Glutamatergic neuron (in vitro differentiated cells): ENCODE measurements at regions not wholly inside any gene's neighbourhood (a gene's known extent, or its start where the extent isn't known, plus 50 kb on each side); places are given as distances from the start of the nearest gene placed in this dataset.

Experiments used
- DNase-seq: peaks from one replicate; pipeline ENCODE4 v3.0.0; 2022
- H3K27ac Mint-ChIP-seq: one replicate; pipeline ENCODE4 v1.8.0; 2020; ENCODE audit warnings: mild to moderate bottlenecking, mixed read lengths, inconsistent platforms; ENCODE audit not compliant: unreplicated experiment
- H3K27me3 Mint-ChIP-seq: one replicate; pipeline ENCODE4 v1.8.0; 2020; ENCODE audit warnings: mild to moderate bottlenecking, moderate library complexity, mixed read lengths, inconsistent platforms; ENCODE audit not compliant: unreplicated experiment
- H3K36me3 Mint-ChIP-seq: one replicate; pipeline ENCODE4 v1.8.0; 2020; ENCODE audit warnings: mild to moderate bottlenecking, mixed read lengths, inconsistent platforms; ENCODE audit not compliant: unreplicated experiment
- H3K4me1 Mint-ChIP-seq: one replicate; pipeline ENCODE4 v1.8.0; 2020; ENCODE audit warnings: mild to moderate bottlenecking, low read depth, mixed read lengths, inconsistent platforms; ENCODE audit not compliant: unreplicated experiment
- H3K4me3 Mint-ChIP-seq: one replicate; pipeline ENCODE4 v1.8.0; 2020; ENCODE audit warnings: mild to moderate bottlenecking, mixed read lengths, inconsistent platforms; ENCODE audit not compliant: unreplicated experiment
- H3K9me3 Mint-ChIP-seq: one replicate; pipeline ENCODE4 v1.8.0; 2020; ENCODE audit warnings: mild to moderate bottlenecking, moderate library complexity, mixed read lengths, inconsistent platforms; ENCODE audit not compliant: unreplicated experiment
- TF ChIP-seq, protein P1 (sequence below): fragments of 200-600 bp; sonication (generic); IDR thresholded peaks from one replicate; pipeline ENCODE4 v1.5.0; 2021; ENCODE audit not compliant: partially characterized antibody, unreplicated experiment

DNA sequence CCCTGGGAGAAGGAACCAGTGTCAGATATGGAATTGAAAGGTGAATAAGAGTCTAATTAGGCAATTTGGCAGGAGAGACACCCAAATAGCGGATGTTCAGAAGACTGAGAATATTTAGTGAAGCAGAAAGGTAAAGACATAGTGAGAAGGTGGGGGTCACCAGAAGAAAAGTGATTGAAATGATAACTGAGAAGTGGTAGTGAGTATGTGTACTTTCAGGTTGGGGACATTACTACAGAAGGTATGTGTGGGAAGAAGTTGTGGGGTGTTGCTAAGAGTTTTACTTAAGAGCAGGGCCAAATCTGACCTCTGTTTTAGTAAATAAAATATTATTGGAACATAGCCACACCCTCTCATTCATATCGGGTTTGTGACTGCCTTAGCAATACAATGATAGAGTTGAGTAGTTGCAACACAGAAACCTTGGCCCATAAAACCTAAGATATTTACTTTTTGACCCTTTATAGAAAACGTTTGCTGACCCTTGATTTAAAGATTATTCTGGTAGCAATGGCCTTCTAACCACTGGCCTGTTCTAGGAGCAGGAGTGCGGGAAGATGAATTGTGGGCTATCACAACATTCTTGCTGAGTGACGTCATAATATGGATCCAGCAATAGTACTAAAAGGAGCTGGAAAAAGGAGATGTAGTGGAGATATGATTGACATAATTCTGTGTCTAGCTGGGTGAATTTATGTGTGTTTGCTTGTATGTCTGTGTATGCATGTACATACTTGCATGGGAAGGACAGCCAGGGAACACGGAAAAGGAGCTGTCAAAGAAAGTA is 115.3 kb downstream of the HS3ST1 start:
- Mint-ChIP-seq H3K4me3 (no peak overlapping the region), H3K36me3 (peaks cover 10% of the 10 kb centered on the region), H3K27me3 (peaks cover 2% of the 10 kb centered on the region), H3K9me3 (peaks cover 4% of the 10 kb centered on the region), H3K27ac (no peak overlapping the region), H3K4me1 (peaks cover 2% of the 10 kb centered on the region)
- DNase-seq, result no peak
- TF ChIP-seq, protein P1, sequence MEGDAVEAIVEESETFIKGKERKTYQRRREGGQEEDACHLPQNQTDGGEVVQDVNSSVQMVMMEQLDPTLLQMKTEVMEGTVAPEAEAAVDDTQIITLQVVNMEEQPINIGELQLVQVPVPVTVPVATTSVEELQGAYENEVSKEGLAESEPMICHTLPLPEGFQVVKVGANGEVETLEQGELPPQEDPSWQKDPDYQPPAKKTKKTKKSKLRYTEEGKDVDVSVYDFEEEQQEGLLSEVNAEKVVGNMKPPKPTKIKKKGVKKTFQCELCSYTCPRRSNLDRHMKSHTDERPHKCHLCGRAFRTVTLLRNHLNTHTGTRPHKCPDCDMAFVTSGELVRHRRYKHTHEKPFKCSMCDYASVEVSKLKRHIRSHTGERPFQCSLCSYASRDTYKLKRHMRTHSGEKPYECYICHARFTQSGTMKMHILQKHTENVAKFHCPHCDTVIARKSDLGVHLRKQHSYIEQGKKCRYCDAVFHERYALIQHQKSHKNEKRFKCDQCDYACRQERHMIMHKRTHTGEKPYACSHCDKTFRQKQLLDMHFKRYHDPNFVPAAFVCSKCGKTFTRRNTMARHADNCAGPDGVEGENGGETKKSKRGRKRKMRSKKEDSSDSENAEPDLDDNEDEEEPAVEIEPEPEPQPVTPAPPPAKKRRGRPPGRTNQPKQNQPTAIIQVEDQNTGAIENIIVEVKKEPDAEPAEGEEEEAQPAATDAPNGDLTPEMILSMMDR, result no peak

DNA sequence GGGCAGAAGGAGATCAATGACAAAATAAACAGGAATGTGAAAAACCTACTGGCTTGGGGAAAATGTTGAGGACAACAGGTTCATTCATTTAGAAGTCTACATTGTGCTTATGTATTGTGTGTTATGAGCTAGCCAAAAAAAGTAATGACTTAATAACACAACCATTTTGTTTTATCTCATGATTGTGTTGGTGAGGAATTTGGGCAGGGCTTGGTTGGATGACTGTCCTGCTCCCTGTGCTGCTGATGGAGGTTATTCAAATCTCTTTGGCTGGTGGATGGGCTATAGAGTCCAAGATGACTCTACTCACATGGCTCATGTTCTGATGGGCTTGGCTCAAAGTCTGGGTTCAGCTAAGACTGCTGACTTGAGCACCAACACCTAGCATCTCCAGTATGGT is 116.3 kb downstream of the HS3ST1 start:
- Mint-ChIP-seq H3K36me3 (peaks cover 6% of the 10 kb centered on the region), H3K27ac (no peak overlapping the region), H3K9me3 (no peaks in the 10 kb centered on the region)

GRCh38 chr4:11301075-11301660 is 127.5 kb downstream of the HS3ST1 start:
- TF ChIP-seq, protein P1, result no peak
- H3K27me3 Mint-ChIP-seq, result no peaks in the 10 kb centered on the region
- DNase-seq, result no peak
- no peak overlapping the region for H3K27ac Mint-ChIP-seq
- peaks cover 5% of the 10 kb centered on the region for H3K9me3 Mint-ChIP-seq
- no peaks in the 10 kb centered on the region for H3K36me3 Mint-ChIP-seq
- no peak overlapping the region for H3K4me3 Mint-ChIP-seq
- H3K4me1 Mint-ChIP-seq, result no peaks in the 10 kb centered on the region

More for the DNA sequence above, 116.3 kb downstream of the HS3ST1 start:
- peaks cover 2% of the 10 kb centered on the region for H3K4me1 Mint-ChIP-seq
- no peak for DNase-seq
- H3K4me3 Mint-ChIP-seq, result no peak overlapping the region
- H3K27me3 Mint-ChIP-seq, result no peaks in the 10 kb centered on the region
- TF ChIP-seq, protein P1, result no peak

DNA sequence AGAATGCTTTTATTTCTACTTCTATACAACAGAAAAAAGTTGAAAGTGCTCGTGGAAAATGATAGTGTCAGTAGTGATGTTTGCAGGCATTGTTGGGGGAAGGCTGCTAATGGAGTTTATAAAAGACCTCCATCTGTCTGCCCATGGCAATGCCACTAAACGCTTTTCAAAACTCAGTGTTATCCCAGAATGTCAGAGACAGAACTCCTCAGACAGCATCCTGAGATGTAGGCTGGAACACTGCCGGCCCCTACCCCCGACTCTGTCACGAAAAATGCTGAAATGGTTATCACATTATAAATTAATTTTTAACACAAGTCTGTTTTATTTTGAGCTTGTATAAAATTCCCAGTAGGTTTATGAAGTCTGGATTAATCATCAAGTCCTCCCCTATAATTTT is 128.9 kb downstream of the HS3ST1 start:
- H3K27me3 Mint-ChIP-seq, result no peaks in the 10 kb centered on the region
- H3K36me3 Mint-ChIP-seq, result no peaks in the 10 kb centered on the region
- no peaks in the 10 kb centered on the region for H3K4me1 Mint-ChIP-seq
- H3K27ac Mint-ChIP-seq, result no peak overlapping the region
- peaks cover 5% of the 10 kb centered on the region for H3K9me3 Mint-ChIP-seq
- TF ChIP-seq, protein P1, result no peak
- no peak for DNase-seq
- H3K4me3 Mint-ChIP-seq, result no peak overlapping the region

DNA sequence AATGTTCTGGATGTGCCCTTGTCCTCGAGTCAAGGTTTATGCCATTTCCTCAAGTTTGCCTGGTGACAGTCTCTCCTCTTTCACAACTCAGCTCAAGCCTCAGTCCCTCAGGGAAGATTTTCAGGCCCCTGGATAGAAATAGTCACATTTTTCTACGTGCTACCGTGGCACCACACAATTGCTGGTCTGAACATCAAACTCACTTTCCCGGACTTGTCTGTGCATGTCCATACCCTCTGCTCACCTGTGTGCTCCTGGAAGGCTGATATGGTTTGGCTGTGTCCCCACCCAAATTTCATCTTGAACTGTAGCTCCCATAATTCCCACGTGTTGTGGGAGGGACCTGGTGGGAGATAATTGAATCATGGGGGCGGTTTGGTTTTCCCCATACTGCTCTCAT is 129.7 kb downstream of the HS3ST1 start:
- Mint-ChIP-seq H3K4me3 (no peak overlapping the region), H3K27me3 (no peaks in the 10 kb centered on the region), H3K4me1 (no peaks in the 10 kb centered on the region), H3K36me3 (no peaks in the 10 kb centered on the region), H3K9me3 (peaks cover 5% of the 10 kb centered on the region), H3K27ac (no peak overlapping the region)
- DNase-seq, result no peak
- TF ChIP-seq, protein P1, result no peak
